ENCODE measurements at regions not wholly inside any gene's neighbourhood (a gene's known extent, or its start where the extent isn't known, plus 50 kb on each side); places are given as distances from the start of the nearest gene placed in this dataset.

DNA sequence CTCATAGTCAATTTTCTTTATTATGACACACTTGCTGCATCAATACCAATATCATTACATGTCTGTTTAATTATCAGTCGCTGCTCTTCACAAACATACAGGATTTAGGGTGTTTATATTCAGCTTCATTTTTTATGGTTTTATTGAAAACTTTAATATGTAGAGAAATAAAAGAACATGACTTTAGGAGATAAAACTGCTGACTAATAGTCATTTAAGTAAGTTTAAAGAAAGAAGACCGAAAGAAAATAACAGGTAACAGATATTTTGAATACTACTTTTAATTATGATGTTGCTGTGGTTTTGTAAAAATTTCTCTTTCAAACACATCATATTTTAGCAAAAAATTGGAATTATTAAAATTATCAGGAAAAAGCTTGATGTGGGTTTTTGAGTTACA is 685.1 kb upstream of the BRINP3 start:
- no peak for TF ChIP-seq POLR2A (IDR thresholded peaks at IDR 0.05)
- TF ChIP-seq POLR2AphosphoS5 (IDR thresholded peaks at IDR 0.05) = no peak
- TF ChIP-seq, protein P1, sequence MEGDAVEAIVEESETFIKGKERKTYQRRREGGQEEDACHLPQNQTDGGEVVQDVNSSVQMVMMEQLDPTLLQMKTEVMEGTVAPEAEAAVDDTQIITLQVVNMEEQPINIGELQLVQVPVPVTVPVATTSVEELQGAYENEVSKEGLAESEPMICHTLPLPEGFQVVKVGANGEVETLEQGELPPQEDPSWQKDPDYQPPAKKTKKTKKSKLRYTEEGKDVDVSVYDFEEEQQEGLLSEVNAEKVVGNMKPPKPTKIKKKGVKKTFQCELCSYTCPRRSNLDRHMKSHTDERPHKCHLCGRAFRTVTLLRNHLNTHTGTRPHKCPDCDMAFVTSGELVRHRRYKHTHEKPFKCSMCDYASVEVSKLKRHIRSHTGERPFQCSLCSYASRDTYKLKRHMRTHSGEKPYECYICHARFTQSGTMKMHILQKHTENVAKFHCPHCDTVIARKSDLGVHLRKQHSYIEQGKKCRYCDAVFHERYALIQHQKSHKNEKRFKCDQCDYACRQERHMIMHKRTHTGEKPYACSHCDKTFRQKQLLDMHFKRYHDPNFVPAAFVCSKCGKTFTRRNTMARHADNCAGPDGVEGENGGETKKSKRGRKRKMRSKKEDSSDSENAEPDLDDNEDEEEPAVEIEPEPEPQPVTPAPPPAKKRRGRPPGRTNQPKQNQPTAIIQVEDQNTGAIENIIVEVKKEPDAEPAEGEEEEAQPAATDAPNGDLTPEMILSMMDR (IDR thresholded peaks at IDR 0.05) = no peak
- no peak for TF ChIP-seq EP300 (IDR thresholded peaks at IDR 0.05)

Data from upper lobe of left lung (tissue), 4 donors.